ENCODE measurements at regions not wholly inside any gene's neighbourhood (a gene's known extent, or its start where the extent isn't known, plus 50 kb on each side); places are given as distances from the start of the nearest gene placed in this dataset.

GRCh38 chr9:102113191-102113590 is 374.7 kb upstream of the GRIN3A start:
- Histone ChIP-seq H3K27ac (ENCODE audit: low read length) (no peak overlapping the region), H3K4me3 (ENCODE audit: low read depth in 2 of 2, low read length in 2 of 2) (no peak overlapping the region), H3K4me1 (ENCODE audit: control insufficient read depth, insufficient read depth, low read length) (no peaks in the 10 kb centered on the region), H3K36me3 (ENCODE audit: control insufficient read depth, insufficient read depth, low read length) (no peaks in the 10 kb centered on the region), H3K27me3 (ENCODE audit: control insufficient read depth, insufficient read depth, low read length) (no peaks in the 10 kb centered on the region), H3K9me3 (ENCODE audit: control insufficient read depth, insufficient read depth, low read depth, low read length) (no peaks in the 10 kb centered on the region)
- intact Hi-C loops (cut with micrococcal nuclease; ENCODE audit: unreplicated experiment) = no loop called here
- CTCF ChIA-PET = no interaction called here
- TF ChIP-seq POLR2AphosphoS5 (IDR thresholded peaks at IDR 0.05; ENCODE audit: low read depth, low read length) (no peak), CTCF (IDR thresholded peaks at IDR 0.05) (no peak), TCF7L2 (IDR thresholded peaks at IDR 0.05; ENCODE audit: low read depth, low read length) (no peak), REST (IDR thresholded peaks at IDR 0.05; ENCODE audit: insufficient read depth in 1 of 2, low read depth in 2 of 2, low read length in 1 of 2) (no peak), SIN3A (IDR thresholded peaks at IDR 0.05; ENCODE audit: borderline replicate concordance, insufficient read depth, low read depth, low read length) (no peak)
- no TSS peak for BruUV-seq (replicated peaks)
- POLR2A ChIA-PET = no interaction called here
- in situ Hi-C loops (cut with HindIII; ENCODE audit: low pct_unique_long_range_greater_than_20kb, low sequenced_read_pairs) = no loop called here
- no peak for DNase-seq (ENCODE audit: low read depth, low spot score)
- no peak for ATAC-seq

- Histone ChIP-seq H3K4me3 (ENCODE audit: low read depth in 2 of 2, low read length in 2 of 2) (no peak overlapping the region), H3K27me3 (ENCODE audit: control insufficient read depth, insufficient read depth, low read length) (no peaks in the 10 kb centered on the region), H3K27ac (ENCODE audit: low read length) (no peak overlapping the region), H3K4me1 (ENCODE audit: control insufficient read depth, insufficient read depth, low read length) (no peaks in the 10 kb centered on the region), H3K9me3 (ENCODE audit: control insufficient read depth, insufficient read depth, low read depth, low read length) (no peaks in the 10 kb centered on the region), H3K36me3 (ENCODE audit: control insufficient read depth, insufficient read depth, low read length) (no peaks in the 10 kb centered on the region)
- DNase-seq (ENCODE audit: low read depth, low spot score) (no peak), ATAC-seq (no peak)
- intact Hi-C loops (cut with micrococcal nuclease; ENCODE audit: unreplicated experiment) = no loop called here
- CTCF ChIA-PET = no interaction called here
- in situ Hi-C loops (cut with HindIII; ENCODE audit: low pct_unique_long_range_greater_than_20kb, low sequenced_read_pairs) = no loop called here
- no peak for TF ChIP-seq CTCF (IDR thresholded peaks at IDR 0.05)
- no peak for TF ChIP-seq TCF7L2 (IDR thresholded peaks at IDR 0.05; ENCODE audit: low read depth, low read length)
- TF ChIP-seq REST (IDR thresholded peaks at IDR 0.05; ENCODE audit: insufficient read depth in 1 of 2, low read depth in 2 of 2, low read length in 1 of 2) = no peak
- TF ChIP-seq SIN3A (IDR thresholded peaks at IDR 0.05; ENCODE audit: borderline replicate concordance, insufficient read depth, low read depth, low read length) = no peak
- TF ChIP-seq POLR2AphosphoS5 (IDR thresholded peaks at IDR 0.05; ENCODE audit: low read depth, low read length) = no peak
- BruUV-seq (replicated peaks) = no TSS peak
- POLR2A ChIA-PET = no interaction called here
Observed at GRCh38 chr9:102106439-102106838, 368.0 kb upstream of the GRIN3A start.
